COLO829 (cell line): ENCODE measurements at regions not wholly inside any gene's neighbourhood (a gene's known extent, or its start where the extent isn't known, plus 50 kb on each side); places are given as distances from the start of the nearest gene placed in this dataset.
"Not testable (repeated sequence)": the region's sequence is repeated elsewhere in the genome, so short reads cannot be mapped to it uniquely, and the experiment has no call there.

ENCODE experiments used
- DNase-seq: peaks from one replicate; pipeline ENCODE4 v3.0.0; 2012; ENCODE audit warnings: low spot score

DNA sequence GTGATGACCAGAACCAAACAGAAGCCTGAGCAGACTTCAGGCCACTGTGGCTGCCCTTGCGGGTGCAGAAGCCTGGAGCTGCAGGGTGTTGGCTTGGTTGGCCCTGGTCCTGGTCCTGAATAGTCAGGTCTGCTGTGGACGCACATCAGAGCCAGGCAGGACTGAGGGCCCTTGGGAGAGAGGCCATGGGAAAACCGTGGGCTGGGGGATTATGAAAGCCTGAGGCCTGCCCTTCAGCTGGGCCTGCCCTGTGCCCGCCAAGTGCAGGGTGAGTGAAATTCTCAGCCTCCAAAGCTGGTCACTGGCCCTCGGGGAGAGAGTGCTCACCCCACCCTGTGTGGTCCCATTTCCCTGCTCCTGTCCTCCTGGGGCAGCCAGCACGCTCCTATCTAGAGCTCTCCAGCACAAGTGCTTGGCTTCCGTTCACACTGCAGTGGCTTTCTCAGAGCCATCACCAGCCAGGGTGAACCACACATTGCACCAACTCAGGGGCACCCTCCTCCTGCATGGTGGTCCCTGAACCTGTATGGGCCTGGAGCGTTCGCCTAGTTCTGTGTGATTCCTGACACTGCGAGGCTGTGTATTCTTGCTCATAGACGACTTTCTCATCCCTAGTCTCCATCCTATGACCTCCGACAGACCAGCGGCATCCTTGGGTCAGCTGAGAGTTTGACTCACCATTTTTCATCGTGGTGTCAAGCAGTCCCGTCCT, 146.1 kb downstream of the TTLL2 start:
- no peak for DNase-seq

DNA sequence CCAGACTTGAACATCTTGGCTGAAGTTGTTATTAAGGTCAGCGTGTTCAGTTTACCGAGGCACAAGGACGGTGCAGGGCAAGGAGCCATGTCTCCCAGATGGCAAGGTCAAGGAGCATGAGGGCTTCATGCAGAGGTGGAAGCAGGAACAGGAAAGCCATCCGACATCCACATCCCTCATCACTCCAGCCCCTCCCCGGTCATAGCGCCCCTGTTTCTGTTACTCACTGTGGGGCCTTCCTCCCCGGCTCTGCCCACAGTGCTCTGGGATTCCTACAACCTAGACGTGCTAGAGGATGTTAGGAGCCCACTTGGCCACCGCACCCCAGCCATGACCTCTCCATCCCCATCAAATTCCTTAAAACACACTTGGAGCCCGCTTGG, 146.7 kb downstream of the TTLL2 start:
- no peak for DNase-seq

DNA sequence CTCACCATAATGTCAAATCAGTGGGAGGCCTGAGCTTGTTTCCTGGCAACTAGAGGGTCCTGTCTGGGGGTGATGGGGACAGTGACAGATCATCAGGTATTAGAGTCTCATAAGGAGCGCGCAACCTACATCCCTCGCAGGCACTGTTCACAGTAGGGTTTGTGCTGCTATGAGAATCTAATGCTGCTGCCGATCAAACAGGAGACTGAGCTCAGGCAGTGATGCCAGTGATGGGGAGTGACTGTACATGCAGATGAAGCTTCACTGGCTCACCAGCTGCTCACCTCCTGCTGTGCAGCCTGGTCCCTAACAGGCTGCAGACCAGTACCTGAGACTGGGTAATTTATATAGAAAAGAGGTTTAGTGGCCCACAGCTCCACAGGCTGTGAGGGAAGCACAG, 147.3 kb downstream of the TTLL2 start:
- DNase-seq = no peak

DNA sequence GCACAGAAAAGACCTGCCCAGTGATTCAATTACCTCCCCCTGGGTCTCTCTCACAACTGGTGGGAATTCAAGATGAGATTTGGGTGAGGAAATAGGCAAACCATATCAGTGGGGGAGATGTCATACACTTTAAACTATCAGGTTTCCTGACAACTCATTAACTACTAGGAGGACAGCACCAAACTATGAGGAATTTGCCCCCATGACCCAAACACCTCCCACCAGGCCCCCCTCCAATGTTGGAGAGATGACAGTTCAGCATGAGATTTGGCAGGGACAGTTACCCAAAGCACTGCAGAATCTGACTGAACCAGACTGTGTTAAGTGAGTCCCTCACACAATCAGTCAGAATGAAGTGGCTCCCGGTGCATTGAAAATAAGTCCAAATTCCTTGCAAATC, 148.0 kb downstream of the TTLL2 start:
- DNase-seq = no peak

DNA sequence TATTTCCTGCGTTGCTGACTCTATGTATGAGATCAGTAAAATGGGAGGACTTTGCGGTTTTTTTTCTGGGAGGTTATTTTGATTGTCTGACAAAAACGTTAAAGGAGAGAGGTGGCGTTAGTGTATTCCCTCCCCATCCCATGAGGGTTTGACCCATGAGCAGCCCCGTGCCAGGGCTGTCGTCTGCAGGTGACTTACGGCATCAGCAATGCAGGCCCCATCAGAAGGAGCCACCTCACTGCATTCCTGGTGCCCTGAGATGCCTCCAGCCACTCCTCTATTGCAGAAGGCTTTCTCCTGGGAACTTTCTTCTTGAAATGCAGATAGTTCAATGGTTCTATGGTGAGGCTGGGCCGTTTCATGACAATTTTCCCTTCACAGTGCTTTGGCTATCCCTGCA, 149.3 kb downstream of the TTLL2 start:
- DNase-seq = no peak

DNA sequence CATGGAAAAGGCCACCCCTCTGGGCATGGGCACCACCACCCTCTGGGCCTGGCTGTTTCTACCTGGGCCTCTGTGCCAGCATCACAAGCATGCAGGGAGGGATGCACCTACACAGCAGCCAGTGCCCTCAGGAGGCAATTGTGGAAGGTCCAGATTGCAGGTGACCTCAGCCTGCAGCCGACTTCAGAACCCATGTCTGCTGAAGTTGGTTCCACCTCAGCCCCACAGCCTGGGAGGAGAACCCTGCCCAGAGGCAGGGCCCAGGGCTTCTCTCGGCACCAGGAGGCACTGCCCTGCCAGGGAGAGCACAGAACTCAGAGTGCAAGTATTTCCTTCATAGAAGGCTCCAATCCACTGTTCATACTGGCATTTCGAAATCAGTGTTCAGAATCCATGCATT, 149.8 kb downstream of the TTLL2 start:
- no peak for DNase-seq

DNA sequence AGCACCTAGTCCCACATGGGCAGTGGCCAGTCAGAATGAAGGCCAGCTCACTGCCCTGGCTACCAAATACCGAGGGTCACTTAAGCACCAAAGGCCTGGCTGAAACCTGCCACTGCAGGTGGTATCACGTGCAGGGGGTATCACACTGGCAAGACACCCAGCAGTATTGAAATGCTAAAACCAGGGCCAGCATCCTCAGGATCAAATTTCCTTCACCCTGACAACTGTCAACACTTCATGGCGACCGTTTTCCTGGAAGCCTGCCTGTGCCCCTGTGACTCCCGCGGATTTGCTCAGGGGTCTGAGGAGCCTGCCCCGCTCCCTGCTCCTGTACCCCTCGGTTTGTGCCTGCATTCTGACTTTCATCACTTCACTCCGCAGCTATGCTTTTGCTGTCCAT, 151.1 kb downstream of the TTLL2 start:
- DNase-seq = no peak

DNA sequence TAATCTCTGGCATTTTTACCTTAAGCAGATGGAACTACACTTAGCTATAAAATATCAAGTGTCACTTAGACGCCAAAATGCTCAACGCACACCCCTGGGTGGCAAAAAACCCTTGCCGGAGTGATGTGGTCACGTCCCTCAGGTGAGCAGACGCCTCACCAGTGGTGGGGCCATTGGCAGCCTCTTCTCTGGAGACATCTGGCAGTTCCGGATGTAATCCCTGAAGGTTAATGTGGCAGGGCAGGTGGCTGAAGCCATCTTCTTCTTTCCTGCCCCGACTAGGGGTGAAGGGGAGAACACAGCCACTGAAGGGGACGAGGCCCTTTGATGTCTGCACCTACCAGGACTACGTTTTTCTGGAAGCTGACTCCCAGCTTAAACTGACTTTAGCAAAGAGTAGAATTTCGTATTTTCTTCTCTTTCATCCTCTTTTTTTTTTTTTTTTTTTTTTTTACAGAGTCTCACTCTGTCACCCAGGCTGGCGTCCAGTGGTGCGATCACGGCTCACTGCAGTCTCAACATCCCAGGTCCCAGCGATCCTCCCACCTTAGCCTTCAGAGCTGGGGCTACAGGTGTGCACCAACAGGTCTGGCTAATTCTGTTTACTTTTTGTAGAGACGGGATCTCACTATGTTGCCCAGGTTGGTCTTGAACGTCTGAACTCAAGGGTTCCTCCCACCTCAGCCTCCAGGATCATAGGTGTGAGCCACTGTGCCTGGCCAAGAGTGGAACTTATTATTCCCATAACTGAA, 152.1 kb downstream of the TTLL2 start:
- DNase-seq = no peak

DNA sequence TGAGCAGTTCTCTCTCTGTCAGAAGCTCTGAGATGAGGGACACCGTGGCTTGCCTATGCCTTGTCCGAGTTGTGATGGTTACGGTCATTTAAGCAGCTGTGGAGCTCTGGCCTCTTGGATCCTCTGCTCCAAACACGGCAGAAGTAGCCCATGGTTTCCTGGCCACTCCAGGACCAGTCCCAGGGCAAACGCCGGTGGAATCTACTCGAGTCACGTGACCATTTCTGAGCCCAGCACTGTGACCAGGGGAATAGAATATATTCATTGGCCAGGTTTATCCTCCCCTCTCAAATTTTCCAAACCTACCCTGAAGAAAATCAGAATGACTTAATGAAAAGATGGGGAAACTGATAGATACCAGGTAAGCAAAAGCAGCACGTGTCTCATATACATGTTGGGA, 152.8 kb downstream of the TTLL2 start:
- DNase-seq = no peak

DNA sequence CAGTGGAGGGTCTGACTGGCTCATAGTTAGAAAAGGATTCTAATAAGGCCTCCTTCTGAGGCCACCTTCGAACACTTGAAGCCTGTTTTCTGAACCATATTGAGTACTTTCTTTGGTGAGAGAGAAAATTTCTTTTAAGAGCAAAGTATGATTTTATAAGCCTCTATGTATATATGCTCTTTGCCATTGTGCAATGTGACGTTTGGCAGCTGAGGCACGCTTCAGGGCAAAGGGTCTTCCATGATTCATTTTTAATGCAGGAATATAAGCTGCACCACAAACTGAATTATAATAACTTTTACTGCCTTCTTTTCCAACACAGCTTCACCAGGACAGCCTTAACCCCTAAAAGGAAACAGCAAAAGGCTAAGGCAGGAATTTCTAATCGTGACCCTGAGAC, 154.4 kb downstream of the TTLL2 start:
- DNase-seq = no peak

DNA sequence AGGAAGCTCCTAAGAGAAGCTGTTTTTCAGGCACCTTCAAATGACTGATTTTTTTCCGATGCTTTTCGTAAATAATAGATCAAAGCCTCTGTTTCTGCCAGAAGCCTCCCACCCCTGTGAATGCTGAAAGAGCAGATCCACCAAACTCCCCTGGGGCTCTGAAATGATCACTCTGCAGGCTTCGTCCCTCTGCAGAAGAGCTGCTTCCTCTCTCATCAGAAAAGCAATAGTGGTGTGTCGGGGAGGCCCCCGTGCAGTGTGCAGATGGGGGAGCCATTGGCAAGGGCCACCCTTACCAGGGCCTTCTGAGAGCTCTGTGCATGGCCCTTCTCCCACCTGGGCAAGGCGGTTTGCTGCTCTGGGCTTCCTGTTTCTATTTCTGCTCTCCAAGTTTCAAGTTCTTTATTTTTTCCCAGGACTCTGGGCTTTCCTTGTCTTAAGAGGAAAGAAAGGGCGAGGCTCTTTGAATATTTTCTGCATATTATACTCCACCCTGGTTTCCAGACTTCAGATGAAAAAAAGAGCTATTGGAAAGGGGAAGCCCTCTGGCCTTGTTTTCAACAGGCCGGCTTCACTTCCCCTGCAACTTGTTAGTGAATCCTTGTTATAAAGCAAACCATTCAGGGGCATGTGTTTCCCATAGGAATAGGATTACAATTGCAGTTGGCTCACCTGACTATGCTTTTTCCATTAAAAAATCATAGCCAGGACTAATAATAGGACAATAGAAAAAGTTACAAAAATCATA, 155.2 kb downstream of the TTLL2 start:
- peak; percentile 45 for DNase-seq

DNA sequence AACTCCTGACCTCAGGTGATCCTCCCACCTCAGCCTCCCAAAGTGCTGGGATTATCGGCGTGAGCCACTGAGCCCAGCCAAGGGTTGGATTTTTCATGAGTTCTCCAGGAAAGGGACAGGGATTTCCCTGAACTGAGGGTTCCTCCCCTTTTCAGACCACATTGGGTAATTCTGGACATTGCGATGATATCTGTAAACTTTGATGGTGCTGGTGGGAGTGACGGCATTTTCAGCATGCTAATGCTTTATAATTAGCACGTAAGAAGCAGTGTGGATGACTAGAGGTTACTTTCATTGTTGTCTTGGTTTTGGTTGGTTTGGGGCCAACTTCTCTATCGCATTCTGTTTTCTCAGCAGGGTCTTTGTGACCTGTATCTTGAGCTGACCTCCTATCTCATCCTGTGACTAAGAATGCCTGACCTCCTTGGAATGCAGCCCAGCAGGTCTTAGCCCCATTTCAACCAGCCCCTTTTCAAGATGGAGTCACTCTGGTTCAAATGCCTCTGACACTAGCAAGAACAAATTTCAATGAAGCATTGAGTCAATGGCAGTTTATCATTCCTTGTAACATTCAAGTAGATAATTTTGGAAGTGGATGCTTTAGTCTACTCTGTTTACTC, 156.5 kb downstream of the TTLL2 start:
- DNase-seq = no peak

DNA sequence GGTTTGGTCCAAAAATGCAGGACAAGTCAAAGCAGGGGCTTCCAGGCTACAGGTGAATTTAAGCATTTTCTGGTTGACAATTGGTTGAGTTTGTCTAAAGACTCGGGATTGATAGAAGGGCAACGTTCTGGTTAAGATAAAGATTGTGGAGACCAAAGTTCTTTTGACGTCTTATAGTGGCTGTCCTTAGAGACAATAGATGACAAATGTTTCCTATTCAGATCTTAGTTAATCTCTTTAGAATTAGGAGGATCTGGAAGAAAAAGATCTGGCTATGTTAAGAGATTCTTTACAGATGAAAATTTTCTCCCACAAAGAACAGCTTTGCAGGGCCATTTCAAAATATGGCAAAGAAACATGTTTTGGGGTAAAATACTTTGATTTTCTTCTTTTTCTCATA, 157.9 kb downstream of the TTLL2 start:
- DNase-seq = not testable (repeated sequence)

DNA sequence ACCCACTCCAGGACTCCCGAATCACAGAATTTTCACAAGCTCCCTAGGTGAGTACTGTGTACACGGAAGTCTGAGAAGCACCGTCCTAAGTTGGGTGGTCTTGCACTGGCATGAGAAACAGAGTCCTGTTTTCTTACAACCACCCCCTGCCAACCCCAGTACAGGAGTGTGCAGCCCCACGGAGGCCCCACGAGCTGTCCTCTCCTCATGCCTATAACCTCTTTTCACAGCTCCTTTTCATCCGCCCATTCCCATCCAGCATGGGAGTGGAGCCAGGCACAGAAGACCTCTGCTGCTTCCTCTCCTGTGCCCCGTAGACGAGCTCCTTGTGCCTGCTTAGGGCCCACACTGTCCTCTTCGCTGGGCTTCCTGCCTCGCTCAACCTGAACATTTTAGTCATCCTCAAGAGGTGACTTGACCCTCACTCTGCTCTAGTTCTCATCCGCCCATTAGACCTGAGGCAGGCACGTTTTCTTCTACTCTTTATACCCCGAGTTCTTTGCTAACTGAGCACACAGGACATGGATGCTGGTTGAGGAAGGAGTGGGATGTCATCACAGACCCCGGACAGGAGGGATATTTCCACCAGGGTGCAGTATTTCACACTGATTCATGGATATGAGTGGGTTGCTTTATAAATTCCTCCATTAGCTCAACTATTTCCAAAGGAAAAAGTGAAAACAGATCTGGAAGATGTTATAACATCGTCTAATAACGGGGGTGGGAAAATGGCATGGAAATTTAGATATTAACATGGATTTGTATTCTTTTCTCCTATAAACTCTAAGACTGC, 160.5 kb downstream of the TTLL2 start:
- peak; percentile 51 for DNase-seq

DNA sequence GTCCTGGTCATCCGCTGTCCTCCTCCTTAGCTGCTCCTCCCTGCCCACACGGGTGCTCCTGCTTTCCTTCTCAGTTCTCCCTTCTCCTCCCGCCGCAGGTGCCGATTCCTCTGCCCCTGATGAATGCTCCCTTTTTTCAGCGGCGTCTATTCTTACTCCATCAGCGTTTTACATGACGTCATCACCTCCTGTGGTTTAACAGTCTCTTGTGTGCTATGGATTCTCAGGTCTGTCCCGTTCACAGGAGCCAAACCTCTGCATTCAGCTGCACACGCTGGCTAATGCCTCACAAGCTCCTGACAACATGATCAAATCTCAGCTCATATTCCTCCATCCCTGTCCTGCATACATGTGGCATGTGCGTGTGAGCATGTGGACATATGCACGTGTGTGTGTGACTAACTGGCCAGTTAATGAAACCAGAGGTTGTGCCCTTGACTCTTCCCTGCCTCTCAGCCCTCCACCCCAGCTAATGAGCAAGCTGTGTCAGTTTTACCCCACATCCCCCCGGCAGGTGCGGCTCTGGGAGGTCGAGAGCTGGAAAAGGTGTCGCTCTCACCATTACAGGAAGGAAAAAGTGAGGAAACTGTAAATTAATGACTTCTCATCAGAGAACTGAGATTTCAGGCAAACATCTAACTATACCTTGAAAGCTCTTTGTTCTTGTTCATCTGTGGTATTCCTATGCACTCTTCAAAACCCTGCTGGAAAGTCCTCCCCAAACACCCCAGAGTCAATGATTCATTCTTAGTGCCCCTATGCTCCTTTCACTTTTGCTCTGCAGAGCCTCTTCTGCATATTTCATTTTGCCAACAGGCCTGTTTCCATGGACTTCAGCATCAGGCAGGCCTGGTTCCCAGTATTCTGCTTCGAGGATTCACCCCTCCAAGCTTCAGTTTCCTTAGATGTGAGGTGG, 163.1 kb downstream of the TTLL2 start:
- DNase-seq = no peak

DNA sequence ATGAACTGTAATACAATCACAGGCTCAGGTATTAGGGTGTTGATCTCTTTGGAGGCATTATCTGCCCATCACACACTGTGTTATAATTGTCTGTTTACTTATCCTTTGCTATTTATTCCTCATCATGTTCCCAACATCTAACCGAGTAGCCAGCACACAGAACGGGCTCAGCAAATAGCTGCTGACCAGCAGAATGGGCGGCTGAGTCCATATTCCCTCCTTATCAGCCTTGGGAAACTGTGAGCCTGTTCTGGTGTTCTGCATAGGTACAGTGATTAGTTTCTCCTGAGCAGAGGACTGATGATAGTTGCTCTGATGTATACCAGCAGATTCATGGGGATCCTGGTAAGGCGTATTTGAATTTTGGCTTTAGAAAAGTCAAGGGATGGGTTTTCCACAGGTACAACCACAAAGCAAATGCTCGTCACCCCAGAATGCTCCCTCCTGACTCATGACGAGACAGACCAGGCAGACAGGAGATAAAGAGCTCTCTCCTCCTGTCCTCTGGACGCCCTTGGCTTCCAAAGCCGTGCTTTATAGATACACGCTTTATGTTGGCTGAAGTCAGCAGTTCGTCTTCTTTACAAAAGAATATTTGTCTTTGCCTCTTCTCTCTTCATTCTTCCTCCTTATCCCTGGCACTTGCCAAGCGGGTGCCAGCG, 166.7 kb downstream of the TTLL2 start:
- peak; percentile 56 for DNase-seq

DNA sequence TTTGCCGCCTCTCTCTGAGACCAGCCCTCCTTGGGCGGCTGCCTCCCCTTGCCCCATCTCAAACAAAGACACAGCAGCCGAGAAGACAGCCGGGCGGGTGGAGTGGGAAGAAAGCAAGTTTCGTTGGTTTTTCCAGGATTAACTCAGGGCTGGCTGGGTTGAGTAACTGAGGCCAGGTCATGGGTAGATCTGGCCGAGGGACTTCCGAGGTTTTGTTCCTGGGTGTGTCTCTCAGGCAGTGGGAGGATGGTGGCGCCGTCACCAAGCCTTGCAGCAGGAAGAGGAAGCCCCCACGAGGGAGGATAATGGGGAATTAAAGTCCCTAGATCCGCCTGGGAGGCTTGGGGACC, 167.2 kb downstream of the TTLL2 start:
- DNase-seq = no peak

DNA sequence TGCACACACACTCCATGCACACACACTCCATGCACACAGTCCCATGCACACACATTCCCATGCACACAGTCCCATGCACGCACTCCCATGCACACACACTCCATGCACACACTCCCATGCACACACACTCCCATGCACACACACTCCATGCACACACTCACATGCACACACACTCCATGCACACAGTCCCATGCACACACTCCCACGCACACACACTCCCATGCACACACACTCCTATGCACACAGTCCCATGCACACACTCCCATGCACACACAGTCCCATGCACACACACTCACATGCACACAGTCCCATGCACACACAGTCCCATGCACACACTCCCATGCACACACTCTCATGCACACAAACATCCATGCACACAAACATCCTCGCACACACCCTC, 168.4 kb downstream of the TTLL2 start:
- DNase-seq = no peak

DNA sequence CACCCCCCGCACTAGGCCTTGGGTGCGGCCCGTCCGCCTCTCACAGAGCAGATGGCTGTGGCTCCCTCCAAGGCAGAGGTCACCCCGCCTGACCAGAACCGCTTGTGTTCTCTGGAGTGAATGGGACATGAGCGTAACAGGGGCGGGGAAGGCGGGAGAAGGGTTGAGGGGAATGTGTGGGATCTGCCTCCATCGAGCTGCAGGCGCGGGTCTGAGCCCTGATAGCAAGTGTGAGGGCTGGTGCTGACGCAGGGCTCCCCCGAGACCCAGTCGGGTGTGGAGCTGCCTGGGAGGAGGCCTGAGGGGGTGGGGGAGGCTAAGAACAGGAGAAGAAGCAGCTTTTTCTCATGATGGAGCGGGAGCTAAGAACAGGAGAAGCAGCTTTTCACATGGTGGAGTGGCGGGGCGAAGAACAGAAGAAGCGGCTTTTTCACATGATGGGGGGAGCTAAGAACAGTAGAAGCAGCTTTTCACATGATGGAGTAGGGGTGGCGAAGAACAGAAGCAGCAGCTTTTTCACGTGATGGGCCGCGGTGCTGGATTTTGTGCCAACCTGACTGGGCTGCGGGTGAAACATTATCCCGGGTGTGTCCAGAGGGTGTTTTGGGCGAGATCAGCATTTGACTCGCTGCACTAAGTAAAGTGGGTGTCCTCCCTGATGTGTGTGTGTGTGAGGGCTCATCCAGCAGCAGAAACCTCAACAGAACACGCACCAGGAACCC, 169.3 kb downstream of the TTLL2 start:
- DNase-seq = no peak
